Mesenchymal stem cell (in vitro differentiated cells and primary cell): ENCODE measurements at regions not wholly inside any gene's neighbourhood (a gene's known extent, or its start where the extent isn't known, plus 50 kb on each side); places are given as distances from the start of the nearest gene placed in this dataset.
"Not testable (repeated sequence)": the region's sequence is repeated elsewhere in the genome, so short reads cannot be mapped to it uniquely, and the experiment has no call there.

Source experiments
- DNase-seq: peaks from one replicate; pipeline ENCODE4 v3.0.0-alpha.2; 2013
- H2AFZ ChIP-seq: one replicate; pipeline ENCODE4 v1.6.1; 2013; ENCODE audit warnings: low read depth, mild to moderate bottlenecking, control low read depth, inconsistent platforms, low read length, moderate library complexity
- H2AK5ac ChIP-seq: 2 replicates; pipeline ENCODE4 v1.6.1; 2013; ENCODE audit warnings: low read length, moderate library complexity, mild to moderate bottlenecking, inconsistent platforms; ENCODE audit not compliant: severe bottlenecking
- H2BK120ac ChIP-seq: one replicate; pipeline ENCODE4 v1.6.1; 2013; ENCODE audit warnings: low read depth, mild to moderate bottlenecking, inconsistent platforms, low read length, moderate library complexity
- H2BK12ac ChIP-seq, 2 experiments: one replicate each; pipeline ENCODE4 v1.6.1; 2013; ENCODE audit warnings: inconsistent platforms in 2 of 2, low read length in 2 of 2, mild to moderate bottlenecking in 2 of 2, moderate library complexity in 2 of 2, control low read depth in 1 of 2
- H2BK15ac ChIP-seq: one replicate; pipeline ENCODE4 v1.6.1; 2013; ENCODE audit warnings: mild to moderate bottlenecking, low read depth, inconsistent platforms; ENCODE audit not compliant: poor library complexity, severe bottlenecking
- H2BK5ac ChIP-seq: 2 replicates; pipeline ENCODE4 v1.6.1; 2013; ENCODE audit warnings: low read depth, mild to moderate bottlenecking, low read length, control low read depth, inconsistent platforms; ENCODE audit not compliant: poor library complexity, severe bottlenecking
- H3K14ac ChIP-seq, 2 experiments: one replicate each; pipeline ENCODE4 v1.6.1; 2013; ENCODE audit warnings: inconsistent platforms in 2 of 2, low read length in 2 of 2, control low read depth in 1 of 2, mild to moderate bottlenecking in 1 of 2, moderate library complexity in 1 of 2
- H3K18ac ChIP-seq, 2 experiments: one replicate each; pipeline ENCODE4 v1.6.1; 2013; ENCODE audit warnings: inconsistent platforms in 2 of 2, low read length in 2 of 2, control low read depth in 1 of 2, low read depth in 1 of 2, mild to moderate bottlenecking in 1 of 2
- H3K23ac ChIP-seq, 2 experiments: one replicate each; pipeline ENCODE4 v1.6.1; 2013; ENCODE audit warnings: inconsistent platforms in 2 of 2, low read length in 2 of 2, mild to moderate bottlenecking in 2 of 2, moderate library complexity in 2 of 2, control low read depth in 1 of 2
- H3K27ac ChIP-seq: 2 replicates; pipeline ENCODE4 v1.5.1; 2013; ENCODE audit warnings: mild to moderate bottlenecking, moderate library complexity, low read length, control low read depth, inconsistent platforms; ENCODE audit not compliant: poor library complexity, severe bottlenecking
- H3K27me3 ChIP-seq, 2 experiments: 2 replicates each; pipeline versions ENCODE4 v1.6.1 to v1.7.0; 2013; ENCODE audit warnings: low read length in 2 of 2, mild to moderate bottlenecking in 2 of 2, moderate library complexity in 2 of 2, control low read depth in 1 of 2, inconsistent platforms in 1 of 2; ENCODE audit not compliant: control insufficient read depth in 1 of 2, insufficient read depth in 1 of 2
- H3K36me3 ChIP-seq, 2 experiments: 2 replicates each; pipeline versions ENCODE4 v1.6.1 to v1.7.0; 2013; ENCODE audit warnings: low read length in 2 of 2, control low read depth in 1 of 2, inconsistent platforms in 1 of 2, low read depth in 1 of 2, mild to moderate bottlenecking in 1 of 2; ENCODE audit not compliant: insufficient read depth in 2 of 2, control insufficient read depth in 1 of 2
- H3K4ac ChIP-seq, 2 experiments: one replicate each; pipeline ENCODE4 v1.6.1; 2013; ENCODE audit warnings: inconsistent platforms in 2 of 2, low read length in 2 of 2, mild to moderate bottlenecking in 2 of 2, moderate library complexity in 2 of 2, control low read depth in 1 of 2, low read depth in 1 of 2
- H3K4me1 ChIP-seq: 2 replicates; pipeline ENCODE4 v1.6.1; 2013; ENCODE audit warnings: low read depth, low read length, control low read depth; ENCODE audit not compliant: control insufficient read depth, insufficient read depth
- H3K4me2 ChIP-seq: 2 replicates; pipeline ENCODE4 v1.6.1; 2013; ENCODE audit warnings: low read length, mild to moderate bottlenecking, inconsistent platforms; ENCODE audit not compliant: poor library complexity, severe bottlenecking
- H3K4me3 ChIP-seq, 2 experiments: 2 replicates each; pipeline versions ENCODE4 v1.5.1 to v1.7.0; 2013; ENCODE audit warnings: low read length in 2 of 2, mild to moderate bottlenecking in 2 of 2, control low read depth in 1 of 2, low read depth in 1 of 2; ENCODE audit not compliant: insufficient read depth in 1 of 2
- H3K79me1 ChIP-seq: replicated peaks from 2 replicates; pipeline ENCODE4 v1.6.1; 2013; ENCODE audit warnings: mild to moderate bottlenecking, control low read depth, low read length, inconsistent platforms; ENCODE audit not compliant: poor library complexity, severe bottlenecking
- H3K9ac ChIP-seq: 2 replicates; pipeline ENCODE4 v1.7.0; 2013; ENCODE audit warnings: mild to moderate bottlenecking, low read length, moderate library complexity
- H3K9me3 ChIP-seq: 2 replicates; pipeline ENCODE4 v1.7.0; 2013; ENCODE audit warnings: mild to moderate bottlenecking, low read length; ENCODE audit not compliant: control insufficient read depth
- H4K8ac ChIP-seq: one replicate; pipeline ENCODE4 v1.6.1; 2013; ENCODE audit warnings: inconsistent platforms, mild to moderate bottlenecking, low read length, moderate library complexity
- H4K91ac ChIP-seq: one replicate; pipeline ENCODE4 v1.6.1; 2013; ENCODE audit warnings: mild to moderate bottlenecking, low read length, inconsistent platforms
- WGBS: methylation state at CpG from one replicate; pipeline ENCODE4 v1.1.7; 2013; ENCODE audit warnings: mixed read lengths; 5-methylcytosine and 5-hydroxymethylcytosine counted together

DNA sequence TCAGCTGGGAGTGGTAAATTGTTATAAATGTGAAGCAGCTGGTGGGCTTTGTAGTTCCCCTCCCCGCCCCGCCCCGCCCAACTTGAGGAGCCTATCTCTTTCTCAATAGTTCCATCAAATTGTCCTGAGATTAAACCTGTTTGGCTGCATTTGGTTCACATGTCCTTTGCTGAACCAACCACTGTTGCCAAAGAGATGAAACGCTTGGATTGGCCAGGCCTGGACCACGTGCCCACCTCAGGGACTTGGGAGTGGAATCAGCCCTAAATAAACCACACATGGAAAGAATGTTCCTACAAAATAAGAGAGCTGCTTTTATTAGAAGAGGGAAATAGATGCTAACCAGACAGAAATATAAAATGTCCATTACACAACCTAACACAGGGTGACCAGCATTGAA lies 424.9 kb upstream of the KAZN start:
- no peak overlapping the region for H3K4ac ChIP-seq
- no peak overlapping the region for H2AK5ac ChIP-seq
- no peak overlapping the region for H3K4me2 ChIP-seq
- H2BK15ac ChIP-seq, result no peak overlapping the region
- H3K27ac ChIP-seq, result no peak overlapping the region
- H2AFZ ChIP-seq, result no peak overlapping the region
- peaks cover 0 to 10% of the 10 kb centered on the region in 2 experiments for H3K27me3 ChIP-seq
- no peak for DNase-seq
- no peaks in the 10 kb centered on the region for H3K9me3 ChIP-seq
- no peak overlapping the region for H4K91ac ChIP-seq
- 52% methylated on average over 5 of the region's 5 CpGs for WGBS
- H3K79me1 ChIP-seq, result no peaks in the 10 kb centered on the region
- H3K4me3 ChIP-seq, result no peak overlapping the region
- no peak overlapping the region for H2BK120ac ChIP-seq
- H4K8ac ChIP-seq, result no peak overlapping the region
- H3K9ac ChIP-seq, result no peak overlapping the region
- no peaks in the 10 kb centered on the region for H3K36me3 ChIP-seq
- H2BK12ac ChIP-seq, result no peak overlapping the region
- H3K4me1 ChIP-seq, result no peaks in the 10 kb centered on the region
- H2BK5ac ChIP-seq, result no peak overlapping the region
- H3K14ac ChIP-seq, result no peak overlapping the region
- H3K18ac ChIP-seq, result no peak overlapping the region
- H3K23ac ChIP-seq, result no peak overlapping the region

DNA sequence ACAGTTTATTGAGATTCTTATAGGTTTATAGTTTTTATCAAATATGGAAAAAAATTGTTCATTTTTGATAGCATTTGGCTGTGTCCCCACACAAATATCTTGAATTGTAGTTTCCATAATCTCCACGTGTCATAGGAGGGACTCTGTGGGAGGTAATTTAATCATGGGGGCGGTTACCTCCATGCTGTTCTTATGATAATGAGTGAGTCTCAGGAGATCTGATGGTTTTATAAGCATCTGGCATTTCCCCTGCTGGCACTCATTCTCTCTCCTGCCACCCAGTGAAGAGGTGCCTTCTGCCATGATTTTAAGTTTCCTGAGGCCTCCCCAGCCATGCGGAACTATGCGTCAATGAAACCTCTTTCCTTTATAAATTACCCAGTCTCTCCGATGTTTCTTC lies 420.6 kb upstream of the KAZN start:
- H3K27ac ChIP-seq, H3K9ac ChIP-seq, H3K36me3 ChIP-seq, H3K79me1 ChIP-seq, H3K4me1 ChIP-seq, H3K4ac ChIP-seq, H3K23ac ChIP-seq, H3K4me3 ChIP-seq, H2BK5ac ChIP-seq, H2AK5ac ChIP-seq, H4K8ac ChIP-seq, H3K9me3 ChIP-seq, H2BK15ac ChIP-seq, H3K14ac ChIP-seq, H3K4me2 ChIP-seq, H3K27me3 ChIP-seq, DNase-seq, H2BK120ac ChIP-seq, H2AFZ ChIP-seq, H2BK12ac ChIP-seq, H4K91ac ChIP-seq, H3K18ac ChIP-seq: not testable (repeated sequence)
- 53% methylated on average over 5 of the region's 5 CpGs for WGBS

- Histone ChIP-seq H3K14ac (no peak overlapping the region), H2BK5ac (no peak overlapping the region)
Measured at GRCh38 chr1:14180738-14181137, 417.7 kb upstream of the KAZN start.

GRCh38 chr1:14181191-14181795 lies 417.2 kb upstream of the KAZN start:
- H2BK15ac ChIP-seq, result no peak overlapping the region

More at GRCh38 chr1:14180738-14181137, 417.7 kb upstream of the KAZN start:
- Histone ChIP-seq H2BK120ac (no peak overlapping the region), H3K18ac (no peak overlapping the region), H3K4me3 (no peak overlapping the region), H3K23ac (no peak overlapping the region), H3K4me1 (no peaks in the 10 kb centered on the region), H3K79me1 (no peaks in the 10 kb centered on the region), H3K9me3 (no peaks in the 10 kb centered on the region), H2AFZ (no peak overlapping the region), H3K36me3 (no peaks in the 10 kb centered on the region), H4K91ac (no peak overlapping the region), H3K4me2 (no peak overlapping the region), H3K9ac (no peak overlapping the region), H3K27me3 (peaks cover 0 to 3% of the 10 kb centered on the region in 2 experiments), H3K27ac (no peak overlapping the region), H2BK15ac (no peak overlapping the region), H2BK12ac (no peak overlapping the region), H2AK5ac (no peak overlapping the region), H3K4ac (no peak overlapping the region), H4K8ac (no peak overlapping the region)
- WGBS, result 83% methylated on average over 4 of the region's 4 CpGs
- no peak for DNase-seq

More at GRCh38 chr1:14181191-14181795, 417.2 kb upstream of the KAZN start:
- Histone ChIP-seq H3K9ac (no peak overlapping the region), H2BK12ac (no peak overlapping the region), H3K18ac (no peak overlapping the region), H3K79me1 (no peaks in the 10 kb centered on the region), H4K91ac (no peak overlapping the region), H3K23ac (no peak overlapping the region), H3K14ac (no peak overlapping the region), H3K4me2 (no peak overlapping the region), H3K4ac (no peak overlapping the region), H3K36me3 (no peaks in the 10 kb centered on the region), H2AK5ac (no peak overlapping the region), H3K27ac (no peak overlapping the region), H2BK120ac (no peak overlapping the region), H2AFZ (no peak overlapping the region), H3K27me3 (peaks cover 0 to 3% of the 10 kb centered on the region in 2 experiments), H3K9me3 (no peaks in the 10 kb centered on the region), H2BK5ac (no peak overlapping the region), H3K4me1 (no peaks in the 10 kb centered on the region), H4K8ac (no peak overlapping the region), H3K4me3 (no peak overlapping the region)
- no peak for DNase-seq
- WGBS, result 65% methylated on average over 8 of the region's 9 CpGs
